ENCODE measurements at regions not wholly inside any gene's neighbourhood (a gene's known extent, or its start where the extent isn't known, plus 50 kb on each side); places are given as distances from the start of the nearest gene placed in this dataset.

DNA sequence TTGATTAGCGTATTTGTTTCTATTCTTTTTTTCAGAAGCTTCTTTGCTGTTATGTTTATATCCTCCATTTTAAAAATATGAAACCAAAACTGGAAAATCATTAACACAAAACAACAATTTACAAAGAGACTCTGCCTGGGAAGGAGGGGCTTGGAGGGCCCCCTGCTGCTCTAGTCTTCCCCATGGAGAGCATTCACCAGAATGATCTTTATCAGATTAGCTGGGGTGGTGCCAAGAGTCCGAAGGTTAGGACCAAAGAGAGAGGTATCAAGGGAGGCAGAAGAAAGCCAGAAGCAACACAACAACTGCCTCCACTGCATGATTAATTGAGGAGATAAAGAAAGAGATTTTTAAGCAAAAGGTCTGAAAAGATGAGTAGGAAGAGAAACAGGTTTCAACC lies 218.6 kb downstream of the IRS1 start:
- no peak for TF ChIP-seq POLR2A (IDR thresholded peaks at IDR 0.05; ENCODE audit: low read depth, low read length)
- TF ChIP-seq POLR2AphosphoS5 (IDR thresholded peaks at IDR 0.05; ENCODE audit: low read depth, low read length), result no peak
- no peak for TF ChIP-seq TAF1 (IDR thresholded peaks at IDR 0.05; ENCODE audit: borderline replicate concordance, low read depth, low read length)

Measured in GM12892 (cell line).